ENCODE measurements at regions not wholly inside any gene's neighbourhood (a gene's known extent, or its start where the extent isn't known, plus 50 kb on each side); places are given as distances from the start of the nearest gene placed in this dataset.

- in situ Hi-C loops (cut with MboI; ENCODE audit: low sequenced_read_pairs, unreplicated experiment): loop anchor here (25.0 kb wide), 2 partner anchors 526 to 901 kb away; partner anchors contain the start of gene MINDY2
- no peak for DNase-seq (ENCODE audit: low spot score)
- no peak for TF ChIP-seq CTCF (IDR thresholded peaks at IDR 0.05; ENCODE audit: borderline replicate concordance, control extremely low read depth, extremely low read depth, insufficient read depth, missing control alignments)
These were observed 97.8 kb downstream of the AQP9 start for GRCh38 chr15:58235961-58236360.

GRCh38 chr15:58240191-58240932 is 102.2 kb downstream of the AQP9 start:
- no peak for TF ChIP-seq CTCF (IDR thresholded peaks at IDR 0.05; ENCODE audit: borderline replicate concordance, control extremely low read depth, extremely low read depth, insufficient read depth, missing control alignments)
- no peak for DNase-seq (ENCODE audit: low spot score)
- in situ Hi-C loops (cut with MboI; ENCODE audit: low sequenced_read_pairs, unreplicated experiment): loop anchor here (25.0 kb wide), 2 partner anchors 522 to 897 kb away; partner anchors contain the start of gene MINDY2

GRCh38 chr15:58241872-58242271 is 103.7 kb downstream of the AQP9 start:
- TF ChIP-seq CTCF (IDR thresholded peaks at IDR 0.05; ENCODE audit: borderline replicate concordance, control extremely low read depth, extremely low read depth, insufficient read depth, missing control alignments): no peak
- no peak for DNase-seq (ENCODE audit: low spot score)
- in situ Hi-C loops (cut with MboI; ENCODE audit: low sequenced_read_pairs, unreplicated experiment): loop anchor here (25.0 kb wide), 2 partner anchors 520 to 895 kb away; partner anchors contain the start of gene MINDY2

GRCh38 chr15:58243070-58243469 is 104.9 kb downstream of the AQP9 start:
- DNase-seq (ENCODE audit: low spot score): no peak
- in situ Hi-C loops (cut with MboI; ENCODE audit: low sequenced_read_pairs, unreplicated experiment): loop anchor here (25.0 kb wide), 2 partner anchors 519 to 894 kb away; partner anchors contain the start of gene MINDY2

DNA sequence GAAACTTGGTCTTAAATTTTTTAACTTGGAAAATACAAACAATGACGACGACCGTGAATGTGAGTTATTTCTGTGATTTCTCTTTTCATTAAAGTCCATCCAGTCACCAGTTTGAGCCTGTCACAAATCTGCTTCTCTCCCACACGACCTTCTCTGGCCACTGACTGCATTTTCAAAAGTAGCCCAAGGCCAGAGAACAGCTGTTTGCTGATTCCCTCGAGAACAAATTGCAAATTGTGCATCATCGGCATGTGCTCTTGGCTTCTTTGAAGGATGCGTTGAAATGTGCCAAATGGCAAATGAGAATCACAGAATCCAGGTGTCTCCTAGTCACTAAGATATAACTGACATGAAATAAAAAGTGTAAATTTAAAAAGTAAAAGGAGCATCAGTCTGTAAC is 106.4 kb downstream of the AQP9 start:
- in situ Hi-C loops (cut with MboI; ENCODE audit: low sequenced_read_pairs, unreplicated experiment): loop anchor here (25.0 kb wide), 2 partner anchors 518 to 893 kb away; partner anchors contain the start of gene MINDY2
- no peak for TF ChIP-seq CTCF (IDR thresholded peaks at IDR 0.05; ENCODE audit: borderline replicate concordance, control extremely low read depth, extremely low read depth, insufficient read depth, missing control alignments)
- no peak for DNase-seq (ENCODE audit: low spot score)

More at GRCh38 chr15:58243070-58243469, 104.9 kb downstream of the AQP9 start:
- TF ChIP-seq CTCF (IDR thresholded peaks at IDR 0.05; ENCODE audit: borderline replicate concordance, control extremely low read depth, extremely low read depth, insufficient read depth, missing control alignments): no peak

GRCh38 chr15:58246041-58246440 is 107.9 kb downstream of the AQP9 start:
- in situ Hi-C loops (cut with MboI; ENCODE audit: low sequenced_read_pairs, unreplicated experiment): loop anchor here (25.0 kb wide), 2 partner anchors 516 to 891 kb away; partner anchors contain the start of gene MINDY2
- no peak for TF ChIP-seq CTCF (IDR thresholded peaks at IDR 0.05; ENCODE audit: borderline replicate concordance, control extremely low read depth, extremely low read depth, insufficient read depth, missing control alignments)
- DNase-seq (ENCODE audit: low spot score): no peak
